ENCODE measurements at regions not wholly inside any gene's neighbourhood (a gene's known extent, or its start where the extent isn't known, plus 50 kb on each side); places are given as distances from the start of the nearest gene placed in this dataset.

DNA sequence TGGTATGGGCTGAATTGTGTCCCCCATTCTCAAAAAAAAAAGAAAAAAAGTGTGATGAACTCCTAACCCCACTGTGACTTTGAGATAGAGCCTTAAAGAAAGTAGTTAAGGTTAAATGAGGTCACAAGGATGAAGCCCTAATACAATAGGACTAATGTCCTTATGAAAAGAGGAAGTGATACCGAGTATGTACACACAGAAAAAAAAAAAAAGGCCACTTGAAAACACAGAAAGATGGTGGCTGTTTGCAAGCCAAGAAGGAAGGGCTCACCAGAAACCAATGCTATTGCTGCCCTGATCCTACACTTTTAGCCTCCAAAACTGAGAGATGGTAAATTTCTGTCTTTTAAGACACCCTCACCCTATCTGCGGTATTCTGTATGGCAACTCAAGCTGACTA, 955.6 kb downstream of the PCDH17 start:
- Histone ChIP-seq H3K27me3 (no peaks in the 10 kb centered on the region), H3K4me3 (no peak overlapping the region), H3K9me3 (no peaks in the 10 kb centered on the region), H3K36me3 (no peaks in the 10 kb centered on the region), H3K4me1 (no peaks in the 10 kb centered on the region), H3K27ac (no peak overlapping the region)
- intact Hi-C loops (cut with DNase I): no loop called here
- DNase-seq: no peak
- 60 to 70% methylated on average over 2 of the region's 2 CpGs for WGBS, 2 donors
- TF ChIP-seq EP300 (IDR thresholded peaks at IDR 0.05) (no peak), POLR2AphosphoS5 (IDR thresholded peaks at IDR 0.05) (no peak), POLR2A (IDR thresholded peaks at IDR 0.05) (no peak)

DNA sequence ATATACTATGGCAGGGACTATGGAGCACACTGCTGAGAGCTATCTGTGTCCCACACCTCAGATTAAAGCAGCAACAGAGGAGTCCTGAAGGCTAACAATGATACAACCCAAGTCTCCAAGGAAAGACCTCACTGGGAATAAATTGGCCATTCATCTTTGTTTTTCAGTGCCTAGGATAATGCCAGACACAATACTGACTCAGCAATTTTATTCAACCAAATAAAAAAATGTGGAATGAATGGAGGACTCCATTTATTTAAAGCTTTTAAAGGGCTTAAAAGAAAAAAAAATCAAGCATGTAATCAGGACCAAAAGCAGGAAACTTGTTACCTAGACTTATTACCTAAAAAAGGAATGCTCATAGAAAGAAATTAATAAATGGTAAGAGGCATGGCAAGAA, 960.5 kb downstream of the PCDH17 start:
- Histone ChIP-seq H3K27me3 (no peaks in the 10 kb centered on the region), H3K9me3 (no peaks in the 10 kb centered on the region), H3K4me1 (no peaks in the 10 kb centered on the region), H3K27ac (no peak overlapping the region), H3K36me3 (no peaks in the 10 kb centered on the region), H3K4me3 (no peak overlapping the region)
- intact Hi-C loops (cut with DNase I): no loop called here
- DNase-seq: no peak
- TF ChIP-seq POLR2AphosphoS5 (IDR thresholded peaks at IDR 0.05) (no peak), POLR2A (IDR thresholded peaks at IDR 0.05) (no peak), EP300 (IDR thresholded peaks at IDR 0.05) (no peak)
- TF ChIP-seq, protein P1, sequence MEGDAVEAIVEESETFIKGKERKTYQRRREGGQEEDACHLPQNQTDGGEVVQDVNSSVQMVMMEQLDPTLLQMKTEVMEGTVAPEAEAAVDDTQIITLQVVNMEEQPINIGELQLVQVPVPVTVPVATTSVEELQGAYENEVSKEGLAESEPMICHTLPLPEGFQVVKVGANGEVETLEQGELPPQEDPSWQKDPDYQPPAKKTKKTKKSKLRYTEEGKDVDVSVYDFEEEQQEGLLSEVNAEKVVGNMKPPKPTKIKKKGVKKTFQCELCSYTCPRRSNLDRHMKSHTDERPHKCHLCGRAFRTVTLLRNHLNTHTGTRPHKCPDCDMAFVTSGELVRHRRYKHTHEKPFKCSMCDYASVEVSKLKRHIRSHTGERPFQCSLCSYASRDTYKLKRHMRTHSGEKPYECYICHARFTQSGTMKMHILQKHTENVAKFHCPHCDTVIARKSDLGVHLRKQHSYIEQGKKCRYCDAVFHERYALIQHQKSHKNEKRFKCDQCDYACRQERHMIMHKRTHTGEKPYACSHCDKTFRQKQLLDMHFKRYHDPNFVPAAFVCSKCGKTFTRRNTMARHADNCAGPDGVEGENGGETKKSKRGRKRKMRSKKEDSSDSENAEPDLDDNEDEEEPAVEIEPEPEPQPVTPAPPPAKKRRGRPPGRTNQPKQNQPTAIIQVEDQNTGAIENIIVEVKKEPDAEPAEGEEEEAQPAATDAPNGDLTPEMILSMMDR (IDR thresholded peaks at IDR 0.05): no peak

DNA sequence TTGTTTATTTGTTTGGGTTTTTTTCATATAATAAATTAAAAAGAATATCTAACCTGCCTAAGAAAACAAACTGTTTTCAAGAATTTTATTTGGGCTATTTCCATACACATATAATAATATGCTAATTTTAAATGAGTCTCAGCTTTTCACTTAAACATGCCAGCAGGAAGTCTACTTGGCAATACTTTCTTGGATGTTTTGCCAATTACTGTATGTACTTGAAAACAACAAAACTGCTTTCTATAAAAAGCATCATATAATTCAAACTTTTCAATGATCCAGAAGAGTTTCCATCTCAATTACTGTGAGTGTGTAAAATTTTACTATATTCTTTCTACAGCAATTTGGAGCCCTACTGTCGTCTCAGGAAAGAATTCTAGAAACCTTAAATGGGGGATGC, 961.2 kb downstream of the PCDH17 start:
- no peak for DNase-seq
- intact Hi-C loops (cut with DNase I): no loop called here
- Histone ChIP-seq H3K27ac (no peak overlapping the region), H3K27me3 (no peaks in the 10 kb centered on the region), H3K4me1 (no peaks in the 10 kb centered on the region), H3K9me3 (no peaks in the 10 kb centered on the region), H3K4me3 (no peak overlapping the region), H3K36me3 (no peaks in the 10 kb centered on the region)
- WGBS, 2 donors: 84 to 90% methylated on average over 1 of the region's 1 CpG
- TF ChIP-seq EP300 (IDR thresholded peaks at IDR 0.05) (no peak), POLR2AphosphoS5 (IDR thresholded peaks at IDR 0.05) (no peak), POLR2A (IDR thresholded peaks at IDR 0.05) (no peak)
- TF ChIP-seq, protein P1 (IDR thresholded peaks at IDR 0.05): no peak

DNA sequence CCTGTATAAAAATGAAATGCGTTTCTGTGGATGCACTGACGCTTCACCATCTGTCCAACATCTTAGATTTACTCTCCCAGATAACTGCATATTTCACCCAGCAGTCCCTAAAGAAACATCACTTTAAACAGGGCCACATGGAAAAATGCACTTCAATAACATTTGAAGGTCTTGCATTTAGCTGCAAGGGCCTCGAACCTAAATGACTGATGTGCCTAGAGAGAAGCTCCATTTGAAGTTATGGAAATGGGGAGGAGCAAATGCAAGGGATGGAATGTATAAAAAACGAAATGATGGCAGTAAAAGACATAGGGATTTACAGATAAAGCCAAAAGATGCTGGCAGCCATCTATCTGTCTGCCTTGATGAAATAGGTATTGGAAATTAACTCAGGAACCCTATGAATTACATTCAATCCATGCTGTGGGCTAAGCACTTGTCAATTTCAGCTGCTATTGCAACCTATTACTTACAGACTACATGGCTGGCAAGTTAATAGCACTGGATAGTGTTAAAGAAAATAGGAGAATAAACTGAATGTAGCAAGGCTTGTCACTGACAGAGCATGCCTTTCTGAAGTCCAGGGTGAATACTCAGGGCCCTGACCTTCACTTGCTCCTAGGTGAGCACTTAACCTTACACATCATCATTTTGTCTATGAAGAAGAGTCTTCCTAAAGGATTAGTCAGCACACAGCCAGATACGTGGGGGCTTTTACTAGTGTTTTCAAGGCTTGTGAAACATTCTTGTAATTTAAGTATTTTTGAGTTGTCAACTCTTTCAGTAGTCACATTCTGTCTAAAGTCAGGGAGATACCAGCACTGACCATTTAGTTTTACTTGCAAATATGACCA, 963.4 kb downstream of the PCDH17 start:
- intact Hi-C loops (cut with DNase I): no loop called here
- Histone ChIP-seq H3K4me3 (no peak overlapping the region), H3K27me3 (no peaks in the 10 kb centered on the region), H3K9me3 (no peaks in the 10 kb centered on the region), H3K4me1 (no peaks in the 10 kb centered on the region), H3K36me3 (no peaks in the 10 kb centered on the region), H3K27ac (no peak overlapping the region)
- DNase-seq: no peak
- no peak for TF ChIP-seq EP300 (IDR thresholded peaks at IDR 0.05)
- no peak for TF ChIP-seq POLR2A (IDR thresholded peaks at IDR 0.05)
- TF ChIP-seq, protein P1 (IDR thresholded peaks at IDR 0.05): no peak
- TF ChIP-seq POLR2AphosphoS5 (IDR thresholded peaks at IDR 0.05): no peak
- WGBS, 2 donors: 52 to 62% methylated on average over 5 of the region's 5 CpGs

DNA sequence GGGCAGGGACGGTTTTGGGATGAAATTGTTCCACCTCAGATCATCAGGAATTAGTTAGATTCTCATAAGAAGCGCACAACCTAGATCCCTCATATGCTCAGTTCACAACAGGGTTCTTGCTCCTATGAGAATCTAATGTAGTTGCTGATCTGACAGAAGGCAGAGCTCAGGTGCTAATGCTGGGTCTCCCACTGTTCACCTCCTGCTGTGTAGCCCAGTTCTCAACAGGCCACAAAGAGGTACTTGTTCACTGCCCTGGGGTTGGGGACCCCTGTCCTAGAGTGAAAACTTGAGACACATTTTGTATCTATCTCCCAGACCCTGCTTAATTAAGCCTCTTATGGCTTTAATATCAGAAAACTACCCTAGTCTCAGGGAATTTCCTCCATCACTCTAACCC, 966.0 kb downstream of the PCDH17 start:
- H3K27ac ChIP-seq: no peak overlapping the region
- H3K27me3 ChIP-seq: no peaks in the 10 kb centered on the region
- no peaks in the 10 kb centered on the region for H3K9me3 ChIP-seq
- no peak for DNase-seq
- H3K4me1 ChIP-seq: no peaks in the 10 kb centered on the region
- TF ChIP-seq EP300 (IDR thresholded peaks at IDR 0.05): no peak
- no peak for TF ChIP-seq POLR2AphosphoS5 (IDR thresholded peaks at IDR 0.05)
- TF ChIP-seq POLR2A (IDR thresholded peaks at IDR 0.05): no peak
- TF ChIP-seq, protein P1 (IDR thresholded peaks at IDR 0.05): no peak
- H3K36me3 ChIP-seq: no peaks in the 10 kb centered on the region
- 72 to 93% methylated on average over 2 of the region's 2 CpGs for WGBS, 2 donors
- no peak overlapping the region for H3K4me3 ChIP-seq
- intact Hi-C loops (cut with DNase I): no loop called here

Measured in sigmoid colon (tissue), 6 donors.